ENCODE measurements at regions not wholly inside any gene's neighbourhood (a gene's known extent, or its start where the extent isn't known, plus 50 kb on each side); places are given as distances from the start of the nearest gene placed in this dataset.

DNA sequence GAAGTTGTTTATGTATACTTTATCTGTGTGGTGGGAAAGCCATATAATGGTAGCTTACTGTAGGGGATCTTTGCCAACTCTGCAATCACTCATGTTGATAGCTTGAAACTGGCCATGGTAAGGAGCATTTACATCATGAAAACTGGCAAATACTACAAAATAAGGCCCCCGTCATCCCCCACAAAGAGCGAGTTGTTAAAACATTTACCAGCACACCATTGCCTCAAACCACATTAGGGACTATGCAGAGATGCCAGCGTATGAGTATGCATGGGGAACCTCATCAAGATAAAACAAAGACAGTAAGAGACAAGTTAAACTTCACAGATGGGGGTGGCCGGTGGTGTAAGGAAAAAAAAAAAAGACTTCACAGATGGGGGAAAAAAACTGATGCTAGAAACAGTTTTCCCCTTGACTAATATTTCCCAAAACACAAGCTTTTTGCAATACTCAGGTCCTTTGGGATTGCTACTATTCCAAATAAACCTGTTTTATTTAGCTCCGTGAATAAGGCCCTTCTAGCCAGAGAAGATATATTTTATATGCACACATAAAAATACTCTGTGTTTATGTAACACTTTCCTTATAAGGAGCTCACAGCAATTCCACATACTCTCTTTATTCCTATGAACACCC lies 70.6 kb upstream of the SERP2 start (continued):
- no peak for TF ChIP-seq USF2 (IDR thresholded peaks at IDR 0.05; ENCODE audit: low read length)
- TF ChIP-seq GABPA (IDR thresholded peaks at IDR 0.05; ENCODE audit: borderline replicate concordance, insufficient read depth, low read length), result no peak
- TF ChIP-seq, protein P1, sequence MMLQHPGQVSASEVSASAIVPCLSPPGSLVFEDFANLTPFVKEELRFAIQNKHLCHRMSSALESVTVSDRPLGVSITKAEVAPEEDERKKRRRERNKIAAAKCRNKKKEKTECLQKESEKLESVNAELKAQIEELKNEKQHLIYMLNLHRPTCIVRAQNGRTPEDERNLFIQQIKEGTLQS (IDR thresholded peaks at IDR 0.05; ENCODE audit: insufficient read depth, low read depth, low read length), result no peak
- no peak for TF ChIP-seq RNF2 (IDR thresholded peaks at IDR 0.05; ENCODE audit: borderline replicate concordance, low read depth, low read length, missing control alignments, poor library complexity, severe bottlenecking)
- no peak for TF ChIP-seq JUN (IDR thresholded peaks at IDR 0.05; ENCODE audit: low read depth, low read length)
- no peak for TF ChIP-seq POLR2AphosphoS5 (IDR thresholded peaks at IDR 0.05; ENCODE audit: low read depth, low read length)
- no peak for TF ChIP-seq SRF (IDR thresholded peaks at IDR 0.05; ENCODE audit: low read depth, low read length)
